ENCODE measurements at regions not wholly inside any gene's neighbourhood (a gene's known extent, or its start where the extent isn't known, plus 50 kb on each side); places are given as distances from the start of the nearest gene placed in this dataset.

DNA sequence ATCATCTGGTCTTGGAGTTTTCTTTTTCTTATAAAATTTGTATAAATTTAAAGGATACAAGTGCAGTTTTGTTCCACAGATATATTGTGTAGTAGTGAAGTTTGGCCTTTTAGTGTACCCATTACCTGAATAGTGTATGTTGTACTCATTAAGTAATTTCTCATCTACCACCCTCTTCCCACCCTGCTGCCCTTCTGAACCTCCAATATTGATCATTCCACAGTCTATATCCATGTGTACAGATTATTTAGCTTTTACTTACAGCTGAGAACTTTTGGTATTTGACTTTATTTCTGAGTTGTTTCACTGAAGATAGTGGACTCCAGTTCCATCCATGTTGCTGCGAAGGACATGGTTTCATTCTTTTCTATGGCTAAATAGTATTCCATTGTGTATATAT, 63.1 kb upstream of the NR3C1 start:
- Histone ChIP-seq H3K9me2 (replicated peaks; ENCODE audit: insufficient read depth, low read length) (no peaks in the 10 kb centered on the region), H3K36me3 (replicated peaks; ENCODE audit: insufficient read depth, low read length) (no peaks in the 10 kb centered on the region), H3F3A (ENCODE audit: insufficient read depth, low read length) (no peaks in the 10 kb centered on the region), H3K4me2 (ENCODE audit: low read depth, low read length) (no peak overlapping the region), H3K4me3 (ENCODE audit: low read length) (no peak overlapping the region), H4K20me1 (ENCODE audit: insufficient read depth, low read length) (no peaks in the 10 kb centered on the region), H3K27ac (ENCODE audit: low read length) (no peak overlapping the region), H3K9ac (ENCODE audit: low read length) (no peak overlapping the region), H3K9me3 (replicated peaks; ENCODE audit: insufficient read depth, low read length) (no peaks in the 10 kb centered on the region), H3K4me1 (ENCODE audit: low read length) (no peaks in the 10 kb centered on the region), H2AFZ (ENCODE audit: low read length) (no peak overlapping the region), H3K79me2 (ENCODE audit: low read length) (no peaks in the 10 kb centered on the region), H3K27me3 (replicated peaks; ENCODE audit: insufficient read depth, low read length) (no peaks in the 10 kb centered on the region)
- DNase-seq, result no peak
- no peak for TF ChIP-seq EZH2 (optimal IDR thresholded peaks at IDR 0.05; ENCODE audit: low read depth, low read length)
- TF ChIP-seq, protein P1, sequence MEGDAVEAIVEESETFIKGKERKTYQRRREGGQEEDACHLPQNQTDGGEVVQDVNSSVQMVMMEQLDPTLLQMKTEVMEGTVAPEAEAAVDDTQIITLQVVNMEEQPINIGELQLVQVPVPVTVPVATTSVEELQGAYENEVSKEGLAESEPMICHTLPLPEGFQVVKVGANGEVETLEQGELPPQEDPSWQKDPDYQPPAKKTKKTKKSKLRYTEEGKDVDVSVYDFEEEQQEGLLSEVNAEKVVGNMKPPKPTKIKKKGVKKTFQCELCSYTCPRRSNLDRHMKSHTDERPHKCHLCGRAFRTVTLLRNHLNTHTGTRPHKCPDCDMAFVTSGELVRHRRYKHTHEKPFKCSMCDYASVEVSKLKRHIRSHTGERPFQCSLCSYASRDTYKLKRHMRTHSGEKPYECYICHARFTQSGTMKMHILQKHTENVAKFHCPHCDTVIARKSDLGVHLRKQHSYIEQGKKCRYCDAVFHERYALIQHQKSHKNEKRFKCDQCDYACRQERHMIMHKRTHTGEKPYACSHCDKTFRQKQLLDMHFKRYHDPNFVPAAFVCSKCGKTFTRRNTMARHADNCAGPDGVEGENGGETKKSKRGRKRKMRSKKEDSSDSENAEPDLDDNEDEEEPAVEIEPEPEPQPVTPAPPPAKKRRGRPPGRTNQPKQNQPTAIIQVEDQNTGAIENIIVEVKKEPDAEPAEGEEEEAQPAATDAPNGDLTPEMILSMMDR (IDR thresholded peaks at IDR 0.05; ENCODE audit: low read length), result no peak
- no peak for TF ChIP-seq EZH2phosphoT487 (IDR thresholded peaks at IDR 0.05; ENCODE audit: low read length)

DNA sequence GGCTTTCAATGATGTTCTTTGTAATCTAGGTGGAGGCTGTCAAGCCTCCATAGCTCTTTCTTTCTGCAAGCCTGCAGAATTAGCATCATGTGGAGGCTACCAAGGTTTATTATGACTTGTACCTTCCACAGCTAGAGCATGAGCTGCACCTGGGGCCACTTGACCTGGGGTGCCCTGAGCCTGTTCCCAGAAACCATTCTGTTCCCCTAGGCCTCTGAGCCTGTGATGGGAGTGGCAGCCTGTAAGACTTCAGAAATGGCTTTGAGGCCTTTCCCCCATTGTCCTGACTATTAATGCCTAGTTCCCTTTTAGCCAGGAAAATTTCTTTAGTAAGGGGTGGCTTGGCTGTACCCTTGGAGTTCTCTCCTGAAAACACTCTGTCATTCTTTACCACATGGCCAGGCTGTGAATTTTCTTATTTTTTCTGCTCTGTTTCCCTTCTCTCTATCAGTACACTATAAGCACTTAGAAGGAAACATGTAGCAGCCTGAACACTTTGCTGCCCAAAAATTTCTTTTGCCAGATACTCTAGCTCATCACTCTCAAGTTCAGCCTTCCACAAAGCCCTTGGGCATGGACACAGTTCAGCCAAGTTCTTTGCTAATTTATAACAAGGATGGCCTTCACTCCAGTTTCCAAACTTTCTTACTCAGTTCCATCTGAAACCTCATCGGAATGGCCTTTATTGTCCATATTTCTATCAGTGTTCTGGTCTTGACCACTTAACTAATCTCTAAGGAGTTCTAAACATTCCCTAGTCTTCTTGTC, 61.4 kb upstream of the NR3C1 start:
- Histone ChIP-seq H3K4me1 (ENCODE audit: low read length) (no peaks in the 10 kb centered on the region), H3F3A (ENCODE audit: insufficient read depth, low read length) (no peaks in the 10 kb centered on the region)
- TF ChIP-seq, protein P1 (IDR thresholded peaks at IDR 0.05; ENCODE audit: low read length), result no peak
- no peak for TF ChIP-seq EZH2 (optimal IDR thresholded peaks at IDR 0.05; ENCODE audit: low read depth, low read length)
- no peak for TF ChIP-seq EZH2phosphoT487 (IDR thresholded peaks at IDR 0.05; ENCODE audit: low read length)

DNA sequence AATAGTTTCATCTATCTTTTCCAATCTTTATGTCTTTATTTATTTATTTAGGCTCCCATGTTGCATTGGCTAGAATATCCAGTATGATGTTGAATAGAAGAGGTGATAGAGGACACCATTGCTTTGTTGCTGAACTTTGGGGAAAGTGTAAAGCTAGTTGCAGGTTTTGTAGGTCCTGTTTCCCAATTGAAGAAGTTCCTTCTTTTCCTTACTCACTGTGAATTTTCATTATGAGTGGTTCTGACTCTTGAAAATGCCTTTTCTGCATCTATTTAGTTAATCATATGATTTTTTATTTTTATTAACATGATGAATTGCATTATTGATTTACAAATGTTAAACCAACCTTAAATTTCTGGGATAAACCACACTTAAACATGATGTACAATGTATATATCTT, 58.9 kb upstream of the NR3C1 start:
- no peaks in the 10 kb centered on the region for H4K20me1 ChIP-seq (ENCODE audit: insufficient read depth, low read length)
- no peak overlapping the region for H3K9ac ChIP-seq (ENCODE audit: low read length)
- H3K9me2 ChIP-seq (replicated peaks; ENCODE audit: insufficient read depth, low read length), result no peaks in the 10 kb centered on the region
- H3K27me3 ChIP-seq (replicated peaks; ENCODE audit: insufficient read depth, low read length), result no peaks in the 10 kb centered on the region
- no peak overlapping the region for H3K27ac ChIP-seq (ENCODE audit: low read length)
- H3K36me3 ChIP-seq (replicated peaks; ENCODE audit: insufficient read depth, low read length), result no peaks in the 10 kb centered on the region
- no peaks in the 10 kb centered on the region for H3K79me2 ChIP-seq (ENCODE audit: low read length)
- H3K9me3 ChIP-seq (replicated peaks; ENCODE audit: insufficient read depth, low read length), result no peaks in the 10 kb centered on the region
- H3F3A ChIP-seq (ENCODE audit: insufficient read depth, low read length), result no peaks in the 10 kb centered on the region
- DNase-seq, result no peak
- H3K4me3 ChIP-seq (ENCODE audit: low read length), result no peak overlapping the region
- no peak overlapping the region for H3K4me2 ChIP-seq (ENCODE audit: low read depth, low read length)
- no peak overlapping the region for H2AFZ ChIP-seq (ENCODE audit: low read length)
- no peaks in the 10 kb centered on the region for H3K4me1 ChIP-seq (ENCODE audit: low read length)
- TF ChIP-seq, protein P1 (IDR thresholded peaks at IDR 0.05; ENCODE audit: low read length), result no peak
- no peak for TF ChIP-seq EZH2phosphoT487 (IDR thresholded peaks at IDR 0.05; ENCODE audit: low read length)
- TF ChIP-seq EZH2 (optimal IDR thresholded peaks at IDR 0.05; ENCODE audit: low read depth, low read length), result no peak

More for the DNA sequence above, 61.4 kb upstream of the NR3C1 start:
- no peak for DNase-seq
- Histone ChIP-seq H3K27me3 (replicated peaks; ENCODE audit: insufficient read depth, low read length) (no peaks in the 10 kb centered on the region), H3K79me2 (ENCODE audit: low read length) (no peaks in the 10 kb centered on the region), H4K20me1 (ENCODE audit: insufficient read depth, low read length) (no peaks in the 10 kb centered on the region), H2AFZ (ENCODE audit: low read length) (no peak overlapping the region), H3K9me3 (replicated peaks; ENCODE audit: insufficient read depth, low read length) (no peaks in the 10 kb centered on the region), H3K9me2 (replicated peaks; ENCODE audit: insufficient read depth, low read length) (no peaks in the 10 kb centered on the region), H3K4me2 (ENCODE audit: low read depth, low read length) (no peak overlapping the region), H3K9ac (ENCODE audit: low read length) (no peak overlapping the region), H3K36me3 (replicated peaks; ENCODE audit: insufficient read depth, low read length) (no peaks in the 10 kb centered on the region), H3K27ac (ENCODE audit: low read length) (no peak overlapping the region), H3K4me3 (ENCODE audit: low read length) (no peak overlapping the region)

Measured in MM.1S (cell line).